Thoracic aorta (tissue), 2 donors: ENCODE measurements at regions not wholly inside any gene's neighbourhood (a gene's known extent, or its start where the extent isn't known, plus 50 kb on each side); places are given as distances from the start of the nearest gene placed in this dataset.

Experiments used
- ATAC-seq: fragments of 150-250 bp; one replicate; pipeline ENCODE4 v1.8.0; 2017; ENCODE audit warnings: low read depth; ENCODE audit not compliant: insufficient number of reproducible peaks, low FRiP score
- DNase-seq: peaks from one replicate; pipeline ENCODE4 v3.0.0-alpha.2; 2020; ENCODE audit warnings: low spot score
- H3K27ac ChIP-seq, 2 donors: fragments of 200-600 bp; sonication (generic); 1 replicate in 1 of 2; 2 replicates in 1 of 2; pipeline ENCODE4 v1.5.1; 2016; ENCODE audit warnings: mild to moderate bottlenecking in 2 of 2, moderate library complexity in 2 of 2
- H3K27me3 ChIP-seq: fragments of 200-600 bp; sonication (generic); replicated peaks from 2 replicates; pipeline ENCODE4 v1.6.0; 2016; ENCODE audit warnings: mild to moderate bottlenecking; ENCODE audit not compliant: insufficient read depth
- H3K36me3 ChIP-seq: fragments of 200-600 bp; sonication (generic); one replicate; pipeline ENCODE4 v1.5.1; 2016
- H3K4me1 ChIP-seq, 2 donors: fragments of 200-600 bp; sonication (generic); 1 replicate in 1 of 2; 2 replicates in 1 of 2; pipeline versions ENCODE4 v1.5.1 to v1.6.0; 2016; ENCODE audit warnings: low read depth in 2 of 2, mild to moderate bottlenecking in 1 of 2; ENCODE audit not compliant: control insufficient read depth in 1 of 2
- H3K4me3 ChIP-seq: fragments of 200-600 bp; sonication (generic); 2 replicates; pipeline ENCODE4 v1.5.1; 2016; ENCODE audit warnings: mild to moderate bottlenecking
- H3K9me3 ChIP-seq: fragments of 200-600 bp; sonication (generic); 2 replicates; pipeline ENCODE4 v1.5.1; 2016
- TF ChIP-seq, protein P1 (sequence below): fragments of 200-600 bp; sonication (generic); IDR thresholded peaks from one replicate; pipeline ENCODE4 v1.5.1; 2019; ENCODE audit warnings: antibody characterized with exemption

GRCh38 chr7:153452661-153453060, 599.5 kb upstream of the DPP6 start:
- TF ChIP-seq, protein P1, sequence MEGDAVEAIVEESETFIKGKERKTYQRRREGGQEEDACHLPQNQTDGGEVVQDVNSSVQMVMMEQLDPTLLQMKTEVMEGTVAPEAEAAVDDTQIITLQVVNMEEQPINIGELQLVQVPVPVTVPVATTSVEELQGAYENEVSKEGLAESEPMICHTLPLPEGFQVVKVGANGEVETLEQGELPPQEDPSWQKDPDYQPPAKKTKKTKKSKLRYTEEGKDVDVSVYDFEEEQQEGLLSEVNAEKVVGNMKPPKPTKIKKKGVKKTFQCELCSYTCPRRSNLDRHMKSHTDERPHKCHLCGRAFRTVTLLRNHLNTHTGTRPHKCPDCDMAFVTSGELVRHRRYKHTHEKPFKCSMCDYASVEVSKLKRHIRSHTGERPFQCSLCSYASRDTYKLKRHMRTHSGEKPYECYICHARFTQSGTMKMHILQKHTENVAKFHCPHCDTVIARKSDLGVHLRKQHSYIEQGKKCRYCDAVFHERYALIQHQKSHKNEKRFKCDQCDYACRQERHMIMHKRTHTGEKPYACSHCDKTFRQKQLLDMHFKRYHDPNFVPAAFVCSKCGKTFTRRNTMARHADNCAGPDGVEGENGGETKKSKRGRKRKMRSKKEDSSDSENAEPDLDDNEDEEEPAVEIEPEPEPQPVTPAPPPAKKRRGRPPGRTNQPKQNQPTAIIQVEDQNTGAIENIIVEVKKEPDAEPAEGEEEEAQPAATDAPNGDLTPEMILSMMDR, result no peak
- ATAC-seq, result no peak
- H3K27ac ChIP-seq, result no peak overlapping the region

DNA sequence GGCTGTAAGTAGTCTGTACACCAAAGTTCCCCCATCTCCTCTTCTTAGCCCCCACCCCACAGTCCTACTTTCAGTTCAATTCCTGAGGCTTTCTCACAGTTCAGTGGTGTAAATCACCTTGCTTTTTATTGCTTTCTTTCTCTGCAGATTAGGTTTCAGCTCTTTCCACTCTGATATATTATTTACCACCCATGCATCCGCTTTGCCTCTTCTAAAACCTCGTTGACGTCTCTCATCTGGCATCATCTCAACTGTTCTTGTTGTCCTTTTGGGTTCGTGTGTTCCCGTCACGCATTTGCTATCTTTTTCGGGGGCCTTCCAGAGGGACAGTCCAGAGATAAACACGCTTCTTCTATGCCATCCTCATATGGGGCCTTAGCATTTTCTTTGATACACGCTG, 597.9 kb upstream of the DPP6 start:
- TF ChIP-seq, protein P1, result no peak
- Histone ChIP-seq H3K4me1 (no peaks in the 10 kb centered on the region), H3K36me3 (no peaks in the 10 kb centered on the region), H3K4me3 (no peak overlapping the region), H3K27me3 (no peaks in the 10 kb centered on the region), H3K9me3 (no peaks in the 10 kb centered on the region), H3K27ac (no peak overlapping the region)
- DNase-seq (no peak), ATAC-seq (no peak)

More at GRCh38 chr7:153452661-153453060, 599.5 kb upstream of the DPP6 start:
- H3K4me3 ChIP-seq, result no peak overlapping the region
- no peaks in the 10 kb centered on the region for H3K27me3 ChIP-seq
- DNase-seq, result no peak
- no peaks in the 10 kb centered on the region for H3K4me1 ChIP-seq
- no peaks in the 10 kb centered on the region for H3K36me3 ChIP-seq
- no peaks in the 10 kb centered on the region for H3K9me3 ChIP-seq

GRCh38 chr7:153457746-153458145, 594.5 kb upstream of the DPP6 start:
- no peak for ATAC-seq
- Histone ChIP-seq H3K9me3 (no peaks in the 10 kb centered on the region), H3K27ac (no peak overlapping the region), H3K27me3 (no peaks in the 10 kb centered on the region), H3K4me1 (no peaks in the 10 kb centered on the region), H3K4me3 (no peak overlapping the region), H3K36me3 (no peaks in the 10 kb centered on the region)
- DNase-seq, result no peak
- TF ChIP-seq, protein P1, result no peak

DNA sequence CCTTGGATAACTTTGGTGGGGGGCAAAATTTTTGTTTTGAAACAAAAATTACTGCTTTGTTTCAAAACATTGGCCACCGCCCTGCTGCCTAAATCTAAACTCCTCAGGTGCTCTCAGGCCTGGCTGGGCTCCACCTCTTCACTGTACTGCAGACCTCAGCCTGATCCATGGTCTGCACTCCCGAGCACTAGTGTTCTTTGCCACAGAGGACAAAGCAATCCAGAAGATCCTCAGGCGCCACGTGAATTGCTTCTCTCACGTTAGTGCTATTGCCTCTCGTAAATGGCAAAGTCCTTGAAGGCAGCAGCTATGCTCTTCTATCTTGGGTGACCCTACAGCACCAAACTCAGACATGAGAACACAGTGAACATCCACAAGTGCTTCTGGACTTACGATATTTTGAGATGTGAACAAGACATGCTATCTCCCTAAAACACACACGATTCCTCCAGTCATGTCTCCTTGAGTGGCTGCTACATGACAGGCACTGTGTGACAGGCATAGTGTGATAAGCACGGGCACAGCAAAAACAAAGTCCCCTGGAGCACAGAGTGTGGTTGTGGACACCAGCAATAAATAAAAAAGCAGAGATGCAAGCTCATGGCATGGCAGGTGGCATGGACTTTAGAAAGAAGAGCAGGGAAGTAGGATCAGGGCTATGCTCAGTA, 582.1 kb upstream of the DPP6 start:
- TF ChIP-seq, protein P1, result no peak
- Histone ChIP-seq H3K27ac (no peak overlapping the region), H3K4me1 (no peaks in the 10 kb centered on the region), H3K4me3 (no peak overlapping the region), H3K36me3 (no peaks in the 10 kb centered on the region), H3K9me3 (no peaks in the 10 kb centered on the region), H3K27me3 (no peaks in the 10 kb centered on the region)
- no peak for ATAC-seq
- DNase-seq, result no peak

GRCh38 chr7:153472516-153472915, 579.7 kb upstream of the DPP6 start:
- Histone ChIP-seq H3K36me3 (no peaks in the 10 kb centered on the region), H3K4me3 (no peak overlapping the region), H3K27ac (no peak overlapping the region), H3K4me1 (no peaks in the 10 kb centered on the region), H3K27me3 (no peaks in the 10 kb centered on the region), H3K9me3 (no peaks in the 10 kb centered on the region)
- TF ChIP-seq, protein P1, result no peak
- DNase-seq, result no peak
- ATAC-seq, result no peak
